ENCODE measurements at regions not wholly inside any gene's neighbourhood (a gene's known extent, or its start where the extent isn't known, plus 50 kb on each side); places are given as distances from the start of the nearest gene placed in this dataset.

- TF ChIP-seq, protein P1, sequence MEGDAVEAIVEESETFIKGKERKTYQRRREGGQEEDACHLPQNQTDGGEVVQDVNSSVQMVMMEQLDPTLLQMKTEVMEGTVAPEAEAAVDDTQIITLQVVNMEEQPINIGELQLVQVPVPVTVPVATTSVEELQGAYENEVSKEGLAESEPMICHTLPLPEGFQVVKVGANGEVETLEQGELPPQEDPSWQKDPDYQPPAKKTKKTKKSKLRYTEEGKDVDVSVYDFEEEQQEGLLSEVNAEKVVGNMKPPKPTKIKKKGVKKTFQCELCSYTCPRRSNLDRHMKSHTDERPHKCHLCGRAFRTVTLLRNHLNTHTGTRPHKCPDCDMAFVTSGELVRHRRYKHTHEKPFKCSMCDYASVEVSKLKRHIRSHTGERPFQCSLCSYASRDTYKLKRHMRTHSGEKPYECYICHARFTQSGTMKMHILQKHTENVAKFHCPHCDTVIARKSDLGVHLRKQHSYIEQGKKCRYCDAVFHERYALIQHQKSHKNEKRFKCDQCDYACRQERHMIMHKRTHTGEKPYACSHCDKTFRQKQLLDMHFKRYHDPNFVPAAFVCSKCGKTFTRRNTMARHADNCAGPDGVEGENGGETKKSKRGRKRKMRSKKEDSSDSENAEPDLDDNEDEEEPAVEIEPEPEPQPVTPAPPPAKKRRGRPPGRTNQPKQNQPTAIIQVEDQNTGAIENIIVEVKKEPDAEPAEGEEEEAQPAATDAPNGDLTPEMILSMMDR (IDR thresholded peaks at IDR 0.05; ENCODE audit: insufficient read depth, low read length, poor library complexity, severe bottlenecking) = no peak
- no peak overlapping the region for H3K4me3 ChIP-seq (replicated peaks; ENCODE audit: low read depth, low read length)
- no peaks in the 10 kb centered on the region for H3K36me3 ChIP-seq (ENCODE audit: control insufficient read depth, insufficient read depth, low read length)
- DNase-seq (ENCODE audit: extremely low read depth, insufficient read length) = no peak
- no peaks in the 10 kb centered on the region for H3K27me3 ChIP-seq (replicated peaks; ENCODE audit: control insufficient read depth, insufficient read depth, low read length)
These were observed 273.2 kb upstream of the MPDZ start for GRCh38 chr9:13552606-13553215.

DNA sequence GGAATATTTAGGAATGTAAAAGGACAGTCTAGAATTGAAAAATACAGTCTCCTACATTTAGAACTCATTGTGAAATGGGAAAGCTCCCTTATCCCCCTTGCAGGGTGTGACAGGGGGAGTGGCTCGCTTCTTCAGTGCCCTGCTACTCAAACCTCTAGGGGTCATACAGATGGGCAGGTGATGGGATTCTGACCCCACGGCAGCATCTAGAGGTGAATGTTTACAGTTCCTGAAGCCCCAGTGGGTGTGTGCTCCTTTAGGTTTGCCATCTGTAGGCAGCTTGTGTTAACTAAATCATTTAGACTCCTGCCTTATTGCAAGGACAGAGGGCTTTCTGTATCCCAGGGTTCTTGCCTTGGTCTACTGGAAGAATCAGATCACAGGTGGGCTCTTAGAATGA lies 271.0 kb upstream of the MPDZ start:
- Histone ChIP-seq H3K36me3 (ENCODE audit: control insufficient read depth, insufficient read depth, low read length) (no peaks in the 10 kb centered on the region), H3K4me3 (replicated peaks; ENCODE audit: low read depth, low read length) (no peak overlapping the region), H3K27me3 (replicated peaks; ENCODE audit: control insufficient read depth, insufficient read depth, low read length) (no peaks in the 10 kb centered on the region)
- DNase-seq (ENCODE audit: extremely low read depth, insufficient read length) = no peak
- TF ChIP-seq, protein P1 (IDR thresholded peaks at IDR 0.05; ENCODE audit: insufficient read depth, low read length, poor library complexity, severe bottlenecking) = no peak

DNA sequence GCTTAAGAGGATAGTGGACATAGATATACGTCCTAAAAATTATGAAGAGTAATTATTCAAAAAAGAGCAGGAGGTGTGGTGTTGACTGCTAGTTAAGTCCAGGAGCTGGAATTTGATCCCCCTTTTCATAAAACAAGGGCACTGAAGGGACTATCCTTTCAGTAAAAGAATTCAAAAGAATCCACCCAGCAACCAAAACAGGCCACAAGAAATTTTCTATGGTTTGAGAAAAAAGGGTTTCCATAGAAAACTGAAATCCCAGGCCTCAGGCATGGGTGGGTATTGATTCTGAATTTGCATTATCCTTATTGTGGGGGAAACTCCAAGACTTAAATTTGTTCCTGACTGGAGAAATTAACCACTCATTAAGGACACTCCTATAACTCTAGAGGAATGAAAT lies 269.0 kb upstream of the MPDZ start:
- Histone ChIP-seq H3K27me3 (replicated peaks; ENCODE audit: control insufficient read depth, insufficient read depth, low read length) (no peaks in the 10 kb centered on the region), H3K4me3 (replicated peaks; ENCODE audit: low read depth, low read length) (no peak overlapping the region), H3K36me3 (ENCODE audit: control insufficient read depth, insufficient read depth, low read length) (no peaks in the 10 kb centered on the region)
- DNase-seq (ENCODE audit: extremely low read depth, insufficient read length) = no peak
- TF ChIP-seq, protein P1 (IDR thresholded peaks at IDR 0.05; ENCODE audit: insufficient read depth, low read length, poor library complexity, severe bottlenecking) = no peak

- TF ChIP-seq, protein P1 (IDR thresholded peaks at IDR 0.05; ENCODE audit: insufficient read depth, low read length, poor library complexity, severe bottlenecking) = no peak
- no peaks in the 10 kb centered on the region for H3K27me3 ChIP-seq (replicated peaks; ENCODE audit: control insufficient read depth, insufficient read depth, low read length)
- no peak for DNase-seq (ENCODE audit: extremely low read depth, insufficient read length)
- no peaks in the 10 kb centered on the region for H3K36me3 ChIP-seq (ENCODE audit: control insufficient read depth, insufficient read depth, low read length)
- no peak overlapping the region for H3K4me3 ChIP-seq (replicated peaks; ENCODE audit: low read depth, low read length)
These were observed 255.6 kb upstream of the MPDZ start for GRCh38 chr9:13535141-13535540.

GRCh38 chr9:13534006-13534405 lies 254.5 kb upstream of the MPDZ start:
- Histone ChIP-seq H3K4me3 (replicated peaks; ENCODE audit: low read depth, low read length) (no peak overlapping the region), H3K27me3 (replicated peaks; ENCODE audit: control insufficient read depth, insufficient read depth, low read length) (no peaks in the 10 kb centered on the region), H3K36me3 (ENCODE audit: control insufficient read depth, insufficient read depth, low read length) (no peaks in the 10 kb centered on the region)
- DNase-seq (ENCODE audit: extremely low read depth, insufficient read length) = no peak
- TF ChIP-seq, protein P1 (IDR thresholded peaks at IDR 0.05; ENCODE audit: insufficient read depth, low read length, poor library complexity, severe bottlenecking) = no peak

GRCh38 chr9:13532407-13532806 lies 252.9 kb upstream of the MPDZ start:
- TF ChIP-seq, protein P1 (IDR thresholded peaks at IDR 0.05; ENCODE audit: insufficient read depth, low read length, poor library complexity, severe bottlenecking) = no peak
- Histone ChIP-seq H3K4me3 (replicated peaks; ENCODE audit: low read depth, low read length) (no peak overlapping the region), H3K36me3 (ENCODE audit: control insufficient read depth, insufficient read depth, low read length) (no peaks in the 10 kb centered on the region), H3K27me3 (replicated peaks; ENCODE audit: control insufficient read depth, insufficient read depth, low read length) (no peaks in the 10 kb centered on the region)
- no peak for DNase-seq (ENCODE audit: extremely low read depth, insufficient read length)
